ENCODE measurements at regions not wholly inside any gene's neighbourhood (a gene's known extent, or its start where the extent isn't known, plus 50 kb on each side); places are given as distances from the start of the nearest gene placed in this dataset.
"Not testable (repeated sequence)": the region's sequence is repeated elsewhere in the genome, so short reads cannot be mapped to it uniquely, and the experiment has no call there.

GRCh38 chr7:57016341-57016740 is 115.9 kb downstream of the ZNF479 start:
- not testable (repeated sequence) for TF ChIP-seq CTCF, POLR2A (IDR thresholded peaks at IDR 0.05)
